Mammary epithelial cell (primary cell): ENCODE measurements at regions not wholly inside any gene's neighbourhood (a gene's known extent, or its start where the extent isn't known, plus 50 kb on each side); places are given as distances from the start of the nearest gene placed in this dataset.

ENCODE experiments used
- EZH2 ChIP-seq: IDR thresholded peaks from 2 replicates; pipeline ENCODE4 v1.6.1; 2012; ENCODE audit warnings: low read length, inconsistent platforms, borderline replicate concordance
- TF ChIP-seq, protein P1 (sequence below), 2 donors: IDR thresholded peaks in 1 of 2; conservative IDR thresholded peaks in 1 of 2; 2 replicates each; pipeline ENCODE4 v1.5.1; 2011 to 2012; ENCODE audit warnings: inconsistent platforms in 2 of 2, low read length in 2 of 2, mild to moderate bottlenecking in 2 of 2, control low read depth in 1 of 2, low read depth in 1 of 2; ENCODE audit not compliant: insufficient read depth in 1 of 2; ENCODE audit errors: extremely low read depth in 1 of 2

- TF ChIP-seq, protein P1, sequence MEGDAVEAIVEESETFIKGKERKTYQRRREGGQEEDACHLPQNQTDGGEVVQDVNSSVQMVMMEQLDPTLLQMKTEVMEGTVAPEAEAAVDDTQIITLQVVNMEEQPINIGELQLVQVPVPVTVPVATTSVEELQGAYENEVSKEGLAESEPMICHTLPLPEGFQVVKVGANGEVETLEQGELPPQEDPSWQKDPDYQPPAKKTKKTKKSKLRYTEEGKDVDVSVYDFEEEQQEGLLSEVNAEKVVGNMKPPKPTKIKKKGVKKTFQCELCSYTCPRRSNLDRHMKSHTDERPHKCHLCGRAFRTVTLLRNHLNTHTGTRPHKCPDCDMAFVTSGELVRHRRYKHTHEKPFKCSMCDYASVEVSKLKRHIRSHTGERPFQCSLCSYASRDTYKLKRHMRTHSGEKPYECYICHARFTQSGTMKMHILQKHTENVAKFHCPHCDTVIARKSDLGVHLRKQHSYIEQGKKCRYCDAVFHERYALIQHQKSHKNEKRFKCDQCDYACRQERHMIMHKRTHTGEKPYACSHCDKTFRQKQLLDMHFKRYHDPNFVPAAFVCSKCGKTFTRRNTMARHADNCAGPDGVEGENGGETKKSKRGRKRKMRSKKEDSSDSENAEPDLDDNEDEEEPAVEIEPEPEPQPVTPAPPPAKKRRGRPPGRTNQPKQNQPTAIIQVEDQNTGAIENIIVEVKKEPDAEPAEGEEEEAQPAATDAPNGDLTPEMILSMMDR (conservative IDR thresholded peaks at IDR 0.05 in 1 of 2, IDR thresholded peaks at IDR 0.05 in 1 of 2; ENCODE audit: extremely low read depth in 1 of 2, insufficient read depth in 1 of 2, low read depth in 1 of 2, low read length in 2 of 2) = no peak
- TF ChIP-seq EZH2 = no peak
Measured at GRCh38 chr3:76479161-76479650, 560.7 kb upstream of the ROBO2 start.
